Loucy (cell line): ENCODE measurements at regions not wholly inside any gene's neighbourhood (a gene's known extent, or its start where the extent isn't known, plus 50 kb on each side); places are given as distances from the start of the nearest gene placed in this dataset.

Source experiments
- H2AFZ ChIP-seq: fragments of 200-600 bp; sonication (generic); 2 replicates; pipeline ENCODE4 v1.6.0; 2016; ENCODE audit warnings: antibody characterized with exemption, mild to moderate bottlenecking, low read length, moderate library complexity
- H3F3A ChIP-seq: fragments of 200-600 bp; 2 replicates; pipeline ENCODE4 v1.6.0; 2016; ENCODE audit warnings: antibody characterized with exemption, low read depth, mild to moderate bottlenecking
- H3K27me3 ChIP-seq: fragments of 200-600 bp; sonication (generic); 2 replicates; pipeline ENCODE4 v1.6.1; 2014; ENCODE audit warnings: low read length, mild to moderate bottlenecking; ENCODE audit not compliant: insufficient read depth, poor library complexity, severe bottlenecking
- H3K36me3 ChIP-seq: fragments of 200-600 bp; sonication (generic); 2 replicates; pipeline ENCODE4 v1.6.1; 2016; ENCODE audit warnings: low read length; ENCODE audit not compliant: insufficient read depth
- H3K4me1 ChIP-seq: fragments of 200-600 bp; sonication (generic); 2 replicates; pipeline ENCODE4 v1.5.1; 2014; ENCODE audit warnings: low read length, mild to moderate bottlenecking; ENCODE audit not compliant: insufficient read depth, poor library complexity, severe bottlenecking
- H3K4me2 ChIP-seq: fragments of 200-600 bp; sonication (generic); 2 replicates; pipeline ENCODE4 v1.6.0; 2014; ENCODE audit warnings: antibody characterized with exemption, low read length, low read depth, mild to moderate bottlenecking; ENCODE audit not compliant: poor library complexity, severe bottlenecking
- H3K4me3 ChIP-seq: fragments of 200-600 bp; sonication (generic); 2 replicates; pipeline ENCODE4 v1.5.1; 2014; ENCODE audit warnings: low read length, mild to moderate bottlenecking, mixed read lengths; ENCODE audit not compliant: poor library complexity, severe bottlenecking
- H3K79me2 ChIP-seq: fragments of 200-600 bp; sonication (generic); 2 replicates; pipeline ENCODE4 v1.6.1; 2014; ENCODE audit warnings: low read length; ENCODE audit not compliant: insufficient read depth
- H3K9ac ChIP-seq: fragments of 200-600 bp; sonication (generic); 2 replicates; pipeline ENCODE4 v1.6.0; 2014; ENCODE audit warnings: mild to moderate bottlenecking, low read depth, low read length, moderate library complexity; ENCODE audit not compliant: poor library complexity, severe bottlenecking
- H3K9me2 ChIP-seq: fragments of 200-600 bp; sonication (generic); replicated peaks from 2 replicates; pipeline ENCODE4 v1.6.1; 2016; ENCODE audit warnings: low read depth, low read length, mixed read lengths
- H3K9me3 ChIP-seq: fragments of 200-600 bp; sonication (generic); 2 replicates; pipeline ENCODE4 v1.6.1; 2014; ENCODE audit warnings: mild to moderate bottlenecking, antibody characterized with exemption, low read length, low read depth; ENCODE audit not compliant: insufficient read depth
- H4K20me1 ChIP-seq: fragments of 200-600 bp; sonication (generic); 2 replicates; pipeline ENCODE4 v1.6.0; 2014; ENCODE audit warnings: antibody characterized with exemption, low read length, mild to moderate bottlenecking; ENCODE audit not compliant: insufficient read depth, poor library complexity, severe bottlenecking
- CTCF ChIP-seq: fragments of 200-600 bp; sonication (generic); conservative IDR thresholded peaks from 2 replicates; pipeline ENCODE4 v1.5.1; 2014; ENCODE audit warnings: mild to moderate bottlenecking, antibody characterized with exemption, low read length
- EZH2phosphoT487 ChIP-seq: fragments of 200-600 bp; IDR thresholded peaks from 2 replicates; pipeline ENCODE4 v1.6.1; 2018; ENCODE audit warnings: antibody characterized with exemption, mild to moderate bottlenecking, moderate library complexity, borderline replicate concordance

GRCh38 chr2:41910126-41910525 is 137.7 kb upstream of the PKDCC start:
- Histone ChIP-seq H3K4me1 (no peaks in the 10 kb centered on the region), H3F3A (no peaks in the 10 kb centered on the region)
- TF ChIP-seq EZH2phosphoT487: no peak

GRCh38 chr2:41911033-41911432 is 136.8 kb upstream of the PKDCC start:
- TF ChIP-seq EZH2phosphoT487: no peak
- no peak for TF ChIP-seq CTCF

More at GRCh38 chr2:41910126-41910525, 137.7 kb upstream of the PKDCC start:
- H4K20me1 ChIP-seq: no peaks in the 10 kb centered on the region
- no peaks in the 10 kb centered on the region for H3K36me3 ChIP-seq
- no peaks in the 10 kb centered on the region for H3K9me3 ChIP-seq
- H3K27me3 ChIP-seq: no peaks in the 10 kb centered on the region
- no peak overlapping the region for H3K4me2 ChIP-seq
- H3K79me2 ChIP-seq: no peaks in the 10 kb centered on the region
- no peak overlapping the region for H2AFZ ChIP-seq
- H3K9me2 ChIP-seq: no peaks in the 10 kb centered on the region
- H3K4me3 ChIP-seq: no peak overlapping the region
- no peak overlapping the region for H3K9ac ChIP-seq

GRCh38 chr2:41912337-41912736 is 135.5 kb upstream of the PKDCC start:
- Histone ChIP-seq H2AFZ (no peak overlapping the region), H3F3A (no peaks in the 10 kb centered on the region), H3K36me3 (no peaks in the 10 kb centered on the region), H3K9me2 (no peaks in the 10 kb centered on the region), H3K4me2 (no peak overlapping the region), H3K79me2 (no peaks in the 10 kb centered on the region), H3K9ac (no peak overlapping the region), H3K4me3 (no peak overlapping the region), H3K27me3 (no peaks in the 10 kb centered on the region), H3K4me1 (no peaks in the 10 kb centered on the region), H4K20me1 (no peaks in the 10 kb centered on the region), H3K9me3 (no peaks in the 10 kb centered on the region)
- TF ChIP-seq EZH2phosphoT487: no peak
- TF ChIP-seq CTCF: no peak

More at GRCh38 chr2:41911033-41911432, 136.8 kb upstream of the PKDCC start:
- Histone ChIP-seq H3F3A (no peaks in the 10 kb centered on the region), H3K79me2 (no peaks in the 10 kb centered on the region), H4K20me1 (no peaks in the 10 kb centered on the region), H3K4me2 (no peak overlapping the region), H3K27me3 (no peaks in the 10 kb centered on the region), H3K36me3 (no peaks in the 10 kb centered on the region), H3K4me3 (no peak overlapping the region), H3K9ac (no peak overlapping the region), H2AFZ (no peak overlapping the region), H3K4me1 (no peaks in the 10 kb centered on the region), H3K9me3 (no peaks in the 10 kb centered on the region), H3K9me2 (no peaks in the 10 kb centered on the region)

GRCh38 chr2:41912776-41913175 is 135.0 kb upstream of the PKDCC start:
- TF ChIP-seq EZH2phosphoT487 (no peak), CTCF (no peak)
- no peaks in the 10 kb centered on the region for H3K9me3 ChIP-seq
- H2AFZ ChIP-seq: no peak overlapping the region
- H3K4me2 ChIP-seq: no peak overlapping the region
- H4K20me1 ChIP-seq: no peaks in the 10 kb centered on the region
- H3K4me3 ChIP-seq: no peak overlapping the region
- H3K27me3 ChIP-seq: no peaks in the 10 kb centered on the region
- no peaks in the 10 kb centered on the region for H3F3A ChIP-seq
- no peaks in the 10 kb centered on the region for H3K79me2 ChIP-seq
- no peaks in the 10 kb centered on the region for H3K36me3 ChIP-seq
- H3K4me1 ChIP-seq: no peaks in the 10 kb centered on the region
- no peaks in the 10 kb centered on the region for H3K9me2 ChIP-seq
- no peak overlapping the region for H3K9ac ChIP-seq
